HG03469 (cell line): ENCODE measurements at regions not wholly inside any gene's neighbourhood (a gene's known extent, or its start where the extent isn't known, plus 50 kb on each side); places are given as distances from the start of the nearest gene placed in this dataset.

ENCODE experiments used
- ATAC-seq: cut with Tn5 transposase; IDR thresholded peaks from one replicate; pipeline ENCODE4 v1.9.1; 2021; ENCODE audit warnings: mild to moderate bottlenecking, moderate library complexity, moderate number of reproducible peaks; ENCODE audit not compliant: unreplicated experiment

GRCh38 chr5:89946508-89946907 lies 463.0 kb downstream of the CETN3 start:
- no peak for ATAC-seq

- ATAC-seq = no peak
Measured at GRCh38 chr5:89942171-89942570, 467.4 kb downstream of the CETN3 start.

- no peak for ATAC-seq
Measured at GRCh38 chr5:89936576-89936975, 473.0 kb downstream of the CETN3 start.

GRCh38 chr5:89934069-89934468 lies 475.5 kb downstream of the CETN3 start:
- ATAC-seq = peak; percentile 33

GRCh38 chr5:89932771-89933181 lies 476.8 kb downstream of the CETN3 start:
- no peak for ATAC-seq

GRCh38 chr5:89930591-89931392 lies 478.8 kb downstream of the CETN3 start:
- peak; percentile 84 for ATAC-seq

GRCh38 chr5:89929834-89930233 lies 479.7 kb downstream of the CETN3 start:
- no peak for ATAC-seq

- no peak for ATAC-seq
Measured at GRCh38 chr5:89929173-89929572, 480.4 kb downstream of the CETN3 start.

GRCh38 chr5:89922161-89922560 lies 487.4 kb downstream of the CETN3 start:
- no peak for ATAC-seq

- no peak for ATAC-seq
Measured at GRCh38 chr5:89917112-89917511, 492.4 kb downstream of the CETN3 start.

GRCh38 chr5:89916131-89916530 lies 493.4 kb downstream of the CETN3 start:
- no peak for ATAC-seq

- ATAC-seq = no peak
Measured at GRCh38 chr5:89908876-89909275, 500.7 kb downstream of the CETN3 start.

GRCh38 chr5:89904442-89904841 lies 505.1 kb downstream of the CETN3 start:
- ATAC-seq = no peak

- ATAC-seq = no peak
Measured at GRCh38 chr5:89901983-89902382, 507.6 kb downstream of the CETN3 start.

- no peak for ATAC-seq
Measured at GRCh38 chr5:89901346-89901745, 508.2 kb downstream of the CETN3 start.

GRCh38 chr5:89900346-89900745 lies 509.2 kb downstream of the CETN3 start:
- no peak for ATAC-seq

GRCh38 chr5:89899559-89899958 lies 510.0 kb downstream of the CETN3 start:
- no peak for ATAC-seq

GRCh38 chr5:89893546-89893945 lies 516.0 kb downstream of the CETN3 start:
- ATAC-seq = no peak

GRCh38 chr5:89885670-89886069 lies 523.9 kb downstream of the CETN3 start:
- no peak for ATAC-seq

- no peak for ATAC-seq
Measured at GRCh38 chr5:89883967-89884366, 525.6 kb downstream of the CETN3 start.

- ATAC-seq = no peak
Measured at GRCh38 chr5:89878140-89879132, 531.1 kb downstream of the CETN3 start.

GRCh38 chr5:89871906-89872305 lies 537.6 kb downstream of the CETN3 start:
- ATAC-seq = no peak
